Mucosa of descending colon (tissue), 3 donors: ENCODE measurements at regions not wholly inside any gene's neighbourhood (a gene's known extent, or its start where the extent isn't known, plus 50 kb on each side); places are given as distances from the start of the nearest gene placed in this dataset.

Source experiments
- ATAC-seq: fragments of 200-7000 bp; cut with Tn5 transposase; one replicate; pipeline ENCODE4 v1.9.1; 2020; ENCODE audit warnings: mild to moderate bottlenecking, moderate library complexity
- DNase-seq, 3 donors: peaks; one replicate each; pipeline ENCODE4 v3.0.0-alpha.2; 2020
- H3K36me3 ChIP-seq: fragments of 200-600 bp; one replicate; pipeline ENCODE4 v1.8.0; 2021; ENCODE audit warnings: low read depth, mild to moderate bottlenecking
- H3K4me1 ChIP-seq: fragments of 200-600 bp; one replicate; pipeline ENCODE4 v1.8.0; 2021; ENCODE audit warnings: low read depth, mild to moderate bottlenecking
- H3K4me3 ChIP-seq: fragments of 200-600 bp; one replicate; pipeline ENCODE4 v1.8.0; 2021; ENCODE audit warnings: mild to moderate bottlenecking
- H3K9me3 ChIP-seq: fragments of 200-600 bp; one replicate; pipeline ENCODE4 v1.8.0; 2021; ENCODE audit warnings: mild to moderate bottlenecking
- CTCF ChIP-seq: fragments of 200-600 bp; IDR thresholded peaks from one replicate; pipeline ENCODE4 v1.8.0; 2022; ENCODE audit warnings: antibody characterized with exemption, mild to moderate bottlenecking
- intact Hi-C, 2 donors: fragments of 100-400 bp; cut with DNase I in 1 of 2; cut with micrococcal nuclease in 1 of 2; formaldehyde crosslinking; loops; one replicate each; pipeline versions ENCODE4 v1.11.0 to v1.11.1; 2022; cut with DNase I, micrococcal nuclease
- donor health status: DM: no; HTN: no; CAD: no; lungs with moderate emphysema.
- donor health status: DM: no; HTN: no; CAD: no.
- donor health status: DM: no; HTN: yes; CAD: no.

GRCh38 chr14:100667656-100668055 lies 59.0 kb upstream of the DLK1 start:
- intact Hi-C loops, result loop anchor here in 1 of 2 donors (10.0 kb wide), 1 partner anchor 957 kb away; no protein-coding TSS in a partner anchor
- DNase-seq (no peak), ATAC-seq (no peak)
- TF ChIP-seq CTCF, result no peak
- H3K4me3 ChIP-seq, result no peak overlapping the region
- peaks cover 27% of the 10 kb centered on the region for H3K4me1 ChIP-seq
- H3K36me3 ChIP-seq, result no peaks in the 10 kb centered on the region
- no peaks in the 10 kb centered on the region for H3K9me3 ChIP-seq

- no peak for TF ChIP-seq CTCF
- H3K4me3 ChIP-seq, result no peak overlapping the region
- intact Hi-C loops, result loop anchor here in 1 of 2 donors (10.0 kb wide), 1 partner anchor 956 kb away; no protein-coding TSS in a partner anchor
- H3K36me3 ChIP-seq, result no peaks in the 10 kb centered on the region
- ATAC-seq (no peak), DNase-seq (no peak)
- H3K9me3 ChIP-seq, result no peaks in the 10 kb centered on the region
- peaks cover 27% of the 10 kb centered on the region for H3K4me1 ChIP-seq
These were observed 58.3 kb upstream of the DLK1 start for GRCh38 chr14:100668352-100668751.

GRCh38 chr14:100669011-100669412 lies 57.7 kb upstream of the DLK1 start:
- no peak for TF ChIP-seq CTCF
- intact Hi-C loops, result loop anchor here in 1 of 2 donors (10.0 kb wide), 1 partner anchor 956 kb away; no protein-coding TSS in a partner anchor
- Histone ChIP-seq H3K4me3 (no peak overlapping the region), H3K9me3 (no peaks in the 10 kb centered on the region), H3K4me1 (peaks cover 27% of the 10 kb centered on the region), H3K36me3 (no peaks in the 10 kb centered on the region)
- DNase-seq (no peak), ATAC-seq (no peak)

GRCh38 chr14:100669468-100669867 lies 57.2 kb upstream of the DLK1 start:
- peaks cover 27% of the 10 kb centered on the region for H3K4me1 ChIP-seq
- ATAC-seq, result no peak
- DNase-seq, result no peak
- no peaks in the 10 kb centered on the region for H3K9me3 ChIP-seq
- TF ChIP-seq CTCF, result no peak
- no peak overlapping the region for H3K4me3 ChIP-seq
- no peaks in the 10 kb centered on the region for H3K36me3 ChIP-seq
- intact Hi-C loops, result loop anchor here in 1 of 2 donors (10.0 kb wide), 1 partner anchor 955 kb away; no protein-coding TSS in a partner anchor

- H3K9me3 ChIP-seq, result no peaks in the 10 kb centered on the region
- no peak overlapping the region for H3K4me3 ChIP-seq
- DNase-seq (no peak), ATAC-seq (no peak)
- intact Hi-C loops, result no loop called here
- no peaks in the 10 kb centered on the region for H3K36me3 ChIP-seq
- no peak for TF ChIP-seq CTCF
- peaks cover 21% of the 10 kb centered on the region for H3K4me1 ChIP-seq
These were observed 56.5 kb upstream of the DLK1 start for GRCh38 chr14:100670017-100670752.

GRCh38 chr14:100670753-100671049 lies 56.0 kb upstream of the DLK1 start:
- Histone ChIP-seq H3K4me3 (no peak overlapping the region), H3K4me1 (peaks cover 17% of the 10 kb centered on the region), H3K9me3 (no peaks in the 10 kb centered on the region), H3K36me3 (no peaks in the 10 kb centered on the region)
- DNase-seq (no peak), ATAC-seq (no peak)
- intact Hi-C loops, result no loop called here
- no peak for TF ChIP-seq CTCF
